GM23338 (cell line): ENCODE measurements at regions not wholly inside any gene's neighbourhood (a gene's known extent, or its start where the extent isn't known, plus 50 kb on each side); places are given as distances from the start of the nearest gene placed in this dataset.

Experiments
- ATAC-seq: fragments of 200-7000 bp; cut with Tn5 transposase; 3 replicates; pipeline ENCODE4 v1.9.1; 2020
- DNase-seq: peaks from one replicate; pipeline ENCODE4 v3.0.0-alpha.2; 2015; ENCODE audit warnings: low spot score
- H2AFZ ChIP-seq: fragments of 200-600 bp; sonication (generic); 2 replicates; pipeline ENCODE4 v1.8.0; 2016; ENCODE audit warnings: antibody characterized with exemption, mild to moderate bottlenecking, moderate library complexity
- H3F3A ChIP-seq: fragments of 200-600 bp; sonication (generic); replicated peaks from 2 replicates; pipeline ENCODE4 v1.8.0; 2017; ENCODE audit warnings: antibody characterized with exemption, mixed run types, low read depth
- H3K27ac ChIP-seq: fragments of 200-600 bp; sonication (generic); 2 replicates; pipeline ENCODE4 v1.6.1; 2016; ENCODE audit warnings: low read depth
- H3K27me3 ChIP-seq: fragments of 200-600 bp; sonication (generic); 2 replicates; pipeline ENCODE4 v1.8.0; 2016; ENCODE audit warnings: mild to moderate bottlenecking, mixed run types, moderate library complexity; ENCODE audit not compliant: insufficient read depth
- H3K36me3 ChIP-seq: fragments of 200-600 bp; sonication (generic); 2 replicates; pipeline ENCODE4 v1.8.0; 2016; ENCODE audit warnings: mild to moderate bottlenecking; ENCODE audit not compliant: insufficient read depth
- H3K4me1 ChIP-seq: fragments of 200-600 bp; sonication (generic); 2 replicates; pipeline ENCODE4 v1.8.0; 2016; ENCODE audit warnings: mild to moderate bottlenecking, moderate library complexity; ENCODE audit not compliant: insufficient read depth
- H3K4me2 ChIP-seq: fragments of 200-600 bp; sonication (generic); 2 replicates; pipeline ENCODE4 v1.7.1; 2017; ENCODE audit warnings: mixed run types
- H3K4me3 ChIP-seq: fragments of 200-600 bp; sonication (generic); 2 replicates; pipeline ENCODE4 v1.6.1; 2016; ENCODE audit warnings: mixed run types
- H3K79me2 ChIP-seq: fragments of 200-600 bp; sonication (generic); replicated peaks from 2 replicates; pipeline ENCODE4 v1.8.0; 2017; ENCODE audit warnings: mild to moderate bottlenecking; ENCODE audit not compliant: insufficient read depth
- H3K9me2 ChIP-seq: fragments of 200-600 bp; sonication (generic); 2 replicates; pipeline ENCODE4 v1.8.0; 2017; ENCODE audit not compliant: insufficient read depth
- H4K20me1 ChIP-seq: fragments of 200-600 bp; sonication (generic); replicated peaks from 2 replicates; pipeline ENCODE4 v1.8.0; 2017; ENCODE audit warnings: mild to moderate bottlenecking; ENCODE audit not compliant: insufficient read depth
- H3K27ac Mint-ChIP-seq: 2 replicates; pipeline ENCODE4 v1.8.0; 2020; ENCODE audit warnings: inconsistent platforms, mild to moderate bottlenecking, moderate library complexity, mixed read lengths
- H3K27me3 Mint-ChIP-seq: 3 replicates; pipeline ENCODE4 v1.8.0; 2022; ENCODE audit warnings: low read depth, mild to moderate bottlenecking, moderate library complexity, mixed read lengths, inconsistent platforms; ENCODE audit not compliant: insufficient read depth, poor library complexity
- H3K36me3 Mint-ChIP-seq: 3 replicates; pipeline ENCODE4 v1.8.0; 2021; ENCODE audit warnings: low read depth, mild to moderate bottlenecking, inconsistent platforms, moderate library complexity, mixed read lengths
- H3K4me1 Mint-ChIP-seq: 3 replicates; pipeline ENCODE4 v1.8.0; 2020; ENCODE audit warnings: mild to moderate bottlenecking, inconsistent platforms, mixed read lengths
- H3K4me3 Mint-ChIP-seq: 3 replicates; pipeline ENCODE4 v1.8.0; 2021; ENCODE audit warnings: moderate library complexity, mild to moderate bottlenecking, inconsistent platforms, mixed read lengths
- H3K9me3 Mint-ChIP-seq: 3 replicates; pipeline ENCODE4 v1.8.0; 2020; ENCODE audit warnings: moderate library complexity, mild to moderate bottlenecking, inconsistent platforms, mixed read lengths
- CREB1 ChIP-seq: fragments of 250-450 bp; sonication (Bioruptor Pico); IDR thresholded peaks from 2 replicates; pipeline ENCODE4 v1.5.0; 2020; ENCODE audit warnings: low read depth, mild to moderate bottlenecking, moderate library complexity
- ETS1 ChIP-seq: IDR thresholded peaks from 2 replicates; pipeline ENCODE4 v1.6.1; 2016; ENCODE audit warnings: antibody characterized with exemption
- EZH2 ChIP-seq: fragments of 200-600 bp; sonication (generic); IDR thresholded peaks from one replicate; pipeline ENCODE4 v1.8.0; 2017; ENCODE audit warnings: antibody characterized with exemption, mild to moderate bottlenecking, low read depth; ENCODE audit not compliant: unreplicated experiment
- EZH2phosphoT487 ChIP-seq: fragments of 200-600 bp; sonication (generic); IDR thresholded peaks from one replicate; pipeline ENCODE4 v1.8.1; 2018; ENCODE audit warnings: antibody characterized with exemption; ENCODE audit not compliant: unreplicated experiment
- JUNB ChIP-seq: IDR thresholded peaks from one replicate; pipeline ENCODE4 v1.6.1; 2016; ENCODE audit warnings: antibody characterized with exemption; ENCODE audit not compliant: unreplicated experiment
- NANOG ChIP-seq: IDR thresholded peaks from 2 replicates; pipeline ENCODE4 v1.6.1; 2016; ENCODE audit warnings: antibody characterized with exemption, borderline replicate concordance
- POLR2AphosphoS5 ChIP-seq: IDR thresholded peaks from 2 replicates; pipeline ENCODE4 v1.6.1; 2016; ENCODE audit warnings: antibody characterized with exemption, low read depth
- REST ChIP-seq: IDR thresholded peaks from one replicate; pipeline ENCODE4 v1.6.1; 2018; ENCODE audit warnings: antibody characterized with exemption; ENCODE audit not compliant: unreplicated experiment
- STAT1 ChIP-seq: IDR thresholded peaks from one replicate; pipeline ENCODE4 v1.6.1; 2016; ENCODE audit warnings: antibody characterized with exemption; ENCODE audit not compliant: unreplicated experiment
- ZNF114 ChIP-seq: fragments of 250-450 bp; sonication (Bioruptor Pico); IDR thresholded peaks from 2 replicates; pipeline ENCODE4 v1.5.0; 2020; ENCODE audit warnings: mild to moderate bottlenecking, moderate library complexity
- ZNF331 ChIP-seq: fragments of 250-450 bp; sonication (Bioruptor Pico); IDR thresholded peaks from 2 replicates; pipeline ENCODE4 v1.5.0; 2020; ENCODE audit warnings: low read depth, mild to moderate bottlenecking, moderate library complexity
- TF ChIP-seq, protein P1 (sequence below): fragments of 250-450 bp; sonication (Bioruptor Pico); IDR thresholded peaks from 2 replicates; pipeline ENCODE4 v1.5.0; 2020; ENCODE audit warnings: mild to moderate bottlenecking, moderate library complexity

- no peaks in the 10 kb centered on the region for H3K27me3 ChIP-seq
- no peak overlapping the region for H3K4me3 ChIP-seq
- Mint-ChIP-seq H3K9me3 (no peaks in the 10 kb centered on the region), H3K4me3 (no peak overlapping the region), H3K4me1 (peaks cover 12% of the 10 kb centered on the region), H3K36me3 (no peaks in the 10 kb centered on the region), H3K27ac (no peak overlapping the region), H3K27me3 (peaks cover 2% of the 10 kb centered on the region)
- H3K79me2 ChIP-seq, result no peaks in the 10 kb centered on the region
- no peak overlapping the region for H2AFZ ChIP-seq
- H3K27ac ChIP-seq, result no peak overlapping the region
- no peaks in the 10 kb centered on the region for H3F3A ChIP-seq
- ATAC-seq (no peak), DNase-seq (no peak)
- peaks cover 5% of the 10 kb centered on the region; the same call in 1 of the 2 replicates for H3K9me2 ChIP-seq
- H3K4me1 ChIP-seq, result no peaks in the 10 kb centered on the region
- H3K36me3 ChIP-seq, result no peaks in the 10 kb centered on the region
- TF ChIP-seq REST (no peak), ZNF331 (CRISPR knock-in tag) (no peak), ZNF114 (CRISPR knock-in tag) (no peak), STAT1 (no peak), JUNB (no peak), EZH2 (no peak), EZH2phosphoT487 (no peak), NANOG (no peak), CREB1 (CRISPR knock-in tag) (no peak), POLR2AphosphoS5 (no peak), ETS1 (no peak)
- TF ChIP-seq, protein P1, sequence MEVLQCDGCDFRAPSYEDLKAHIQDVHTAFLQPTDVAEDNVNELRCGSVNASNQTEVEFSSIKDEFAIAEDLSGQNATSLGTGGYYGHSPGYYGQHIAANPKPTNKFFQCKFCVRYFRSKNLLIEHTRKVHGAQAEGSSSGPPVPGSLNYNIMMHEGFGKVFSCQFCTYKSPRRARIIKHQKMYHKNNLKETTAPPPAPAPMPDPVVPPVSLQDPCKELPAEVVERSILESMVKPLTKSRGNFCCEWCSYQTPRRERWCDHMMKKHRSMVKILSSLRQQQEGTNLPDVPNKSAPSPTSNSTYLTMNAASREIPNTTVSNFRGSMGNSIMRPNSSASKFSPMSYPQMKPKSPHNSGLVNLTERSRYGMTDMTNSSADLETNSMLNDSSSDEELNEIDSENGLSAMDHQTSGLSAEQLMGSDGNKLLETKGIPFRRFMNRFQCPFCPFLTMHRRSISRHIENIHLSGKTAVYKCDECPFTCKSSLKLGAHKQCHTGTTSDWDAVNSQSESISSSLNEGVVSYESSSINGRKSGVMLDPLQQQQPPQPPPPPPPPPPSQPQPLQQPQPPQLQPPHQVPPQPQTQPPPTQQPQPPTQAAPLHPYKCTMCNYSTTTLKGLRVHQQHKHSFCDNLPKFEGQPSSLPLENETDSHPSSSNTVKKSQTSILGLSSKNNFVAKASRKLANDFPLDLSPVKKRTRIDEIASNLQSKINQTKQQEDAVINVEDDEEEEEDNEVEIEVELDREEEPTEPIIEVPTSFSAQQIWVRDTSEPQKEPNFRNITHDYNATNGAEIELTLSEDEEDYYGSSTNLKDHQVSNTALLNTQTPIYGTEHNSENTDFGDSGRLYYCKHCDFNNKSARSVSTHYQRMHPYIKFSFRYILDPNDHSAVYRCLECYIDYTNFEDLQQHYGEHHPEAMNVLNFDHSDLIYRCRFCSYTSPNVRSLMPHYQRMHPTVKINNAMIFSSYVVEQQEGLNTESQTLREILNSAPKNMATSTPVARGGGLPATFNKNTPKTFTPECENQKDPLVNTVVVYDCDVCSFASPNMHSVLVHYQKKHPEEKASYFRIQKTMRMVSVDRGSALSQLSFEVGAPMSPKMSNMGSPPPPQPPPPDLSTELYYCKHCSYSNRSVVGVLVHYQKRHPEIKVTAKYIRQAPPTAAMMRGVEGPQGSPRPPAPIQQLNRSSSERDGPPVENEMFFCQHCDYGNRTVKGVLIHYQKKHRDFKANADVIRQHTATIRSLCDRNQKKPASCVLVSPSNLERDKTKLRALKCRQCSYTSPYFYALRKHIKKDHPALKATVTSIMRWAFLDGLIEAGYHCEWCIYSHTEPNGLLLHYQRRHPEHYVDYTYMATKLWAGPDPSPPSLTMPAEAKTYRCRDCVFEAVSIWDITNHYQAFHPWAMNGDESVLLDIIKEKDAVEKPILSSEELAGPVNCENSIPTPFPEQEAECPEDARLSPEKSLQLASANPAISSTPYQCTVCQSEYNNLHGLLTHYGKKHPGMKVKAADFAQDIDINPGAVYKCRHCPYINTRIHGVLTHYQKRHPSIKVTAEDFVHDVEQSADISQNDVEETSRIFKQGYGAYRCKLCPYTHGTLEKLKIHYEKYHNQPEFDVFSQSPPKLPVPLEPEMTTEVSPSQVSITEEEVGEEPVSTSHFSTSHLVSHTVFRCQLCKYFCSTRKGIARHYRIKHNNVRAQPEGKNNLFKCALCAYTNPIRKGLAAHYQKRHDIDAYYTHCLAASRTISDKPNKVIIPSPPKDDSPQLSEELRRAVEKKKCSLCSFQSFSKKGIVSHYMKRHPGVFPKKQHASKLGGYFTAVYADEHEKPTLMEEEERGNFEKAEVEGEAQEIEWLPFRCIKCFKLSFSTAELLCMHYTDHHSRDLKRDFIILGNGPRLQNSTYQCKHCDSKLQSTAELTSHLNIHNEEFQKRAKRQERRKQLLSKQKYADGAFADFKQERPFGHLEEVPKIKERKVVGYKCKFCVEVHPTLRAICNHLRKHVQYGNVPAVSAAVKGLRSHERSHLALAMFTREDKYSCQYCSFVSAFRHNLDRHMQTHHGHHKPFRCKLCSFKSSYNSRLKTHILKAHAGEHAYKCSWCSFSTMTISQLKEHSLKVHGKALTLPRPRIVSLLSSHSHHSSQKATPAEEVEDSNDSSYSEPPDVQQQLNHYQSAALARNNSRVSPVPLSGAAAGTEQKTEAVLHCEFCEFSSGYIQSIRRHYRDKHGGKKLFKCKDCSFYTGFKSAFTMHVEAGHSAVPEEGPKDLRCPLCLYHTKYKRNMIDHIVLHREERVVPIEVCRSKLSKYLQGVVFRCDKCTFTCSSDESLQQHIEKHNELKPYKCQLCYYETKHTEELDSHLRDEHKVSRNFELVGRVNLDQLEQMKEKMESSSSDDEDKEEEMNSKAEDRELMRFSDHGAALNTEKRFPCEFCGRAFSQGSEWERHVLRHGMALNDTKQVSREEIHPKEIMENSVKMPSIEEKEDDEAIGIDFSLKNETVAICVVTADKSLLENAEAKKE (CRISPR knock-in tag), result no peak
- H3K4me2 ChIP-seq, result no peak overlapping the region
- no peaks in the 10 kb centered on the region; the same call in 1 of the 2 replicates for H4K20me1 ChIP-seq
These were observed 66.1 kb downstream of the FZD1 start for GRCh38 chr7:91330191-91330808.
